ENCODE measurements at regions not wholly inside any gene's neighbourhood (a gene's known extent, or its start where the extent isn't known, plus 50 kb on each side); places are given as distances from the start of the nearest gene placed in this dataset.
A peak's percentile ranks its signal among the peaks of the same experiment; 100 is the strongest.
"Not testable (repeated sequence)": the region's sequence is repeated elsewhere in the genome, so short reads cannot be mapped to it uniquely, and the experiment has no call there.

DNA sequence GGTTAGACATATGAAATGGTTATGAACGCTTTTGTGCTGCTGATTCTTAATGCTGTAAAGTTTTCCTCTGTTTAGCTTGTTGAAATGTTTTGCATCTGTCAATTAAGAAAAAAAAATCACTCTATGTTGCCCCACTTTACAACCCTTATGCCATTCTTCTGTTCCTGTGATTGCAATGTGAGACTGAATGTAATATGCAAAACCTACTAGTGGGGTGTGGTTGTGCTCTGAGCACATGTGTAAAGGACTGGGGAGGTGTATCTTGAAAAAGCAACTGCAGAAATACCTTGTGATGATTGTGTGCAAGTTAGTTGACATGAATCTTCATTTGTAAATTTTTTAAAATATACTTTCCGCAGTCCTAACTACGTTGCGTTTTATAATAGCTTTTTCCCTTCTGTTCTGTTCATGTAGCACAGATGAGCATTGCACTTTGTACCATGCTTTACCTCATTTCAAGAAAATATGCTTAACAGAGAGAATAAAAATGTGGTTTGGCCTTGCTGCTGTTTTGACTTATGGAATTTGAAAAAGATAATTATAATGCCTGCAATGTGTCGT is 357.0 kb upstream of the PIK3R1 start:
- TF ChIP-seq, protein P1, sequence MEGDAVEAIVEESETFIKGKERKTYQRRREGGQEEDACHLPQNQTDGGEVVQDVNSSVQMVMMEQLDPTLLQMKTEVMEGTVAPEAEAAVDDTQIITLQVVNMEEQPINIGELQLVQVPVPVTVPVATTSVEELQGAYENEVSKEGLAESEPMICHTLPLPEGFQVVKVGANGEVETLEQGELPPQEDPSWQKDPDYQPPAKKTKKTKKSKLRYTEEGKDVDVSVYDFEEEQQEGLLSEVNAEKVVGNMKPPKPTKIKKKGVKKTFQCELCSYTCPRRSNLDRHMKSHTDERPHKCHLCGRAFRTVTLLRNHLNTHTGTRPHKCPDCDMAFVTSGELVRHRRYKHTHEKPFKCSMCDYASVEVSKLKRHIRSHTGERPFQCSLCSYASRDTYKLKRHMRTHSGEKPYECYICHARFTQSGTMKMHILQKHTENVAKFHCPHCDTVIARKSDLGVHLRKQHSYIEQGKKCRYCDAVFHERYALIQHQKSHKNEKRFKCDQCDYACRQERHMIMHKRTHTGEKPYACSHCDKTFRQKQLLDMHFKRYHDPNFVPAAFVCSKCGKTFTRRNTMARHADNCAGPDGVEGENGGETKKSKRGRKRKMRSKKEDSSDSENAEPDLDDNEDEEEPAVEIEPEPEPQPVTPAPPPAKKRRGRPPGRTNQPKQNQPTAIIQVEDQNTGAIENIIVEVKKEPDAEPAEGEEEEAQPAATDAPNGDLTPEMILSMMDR (IDR thresholded peaks at IDR 0.05; ENCODE audit: low read depth, low read length), result no peak
- no peak for DNase-seq (ENCODE audit: extremely low read depth, low read depth)

DNA sequence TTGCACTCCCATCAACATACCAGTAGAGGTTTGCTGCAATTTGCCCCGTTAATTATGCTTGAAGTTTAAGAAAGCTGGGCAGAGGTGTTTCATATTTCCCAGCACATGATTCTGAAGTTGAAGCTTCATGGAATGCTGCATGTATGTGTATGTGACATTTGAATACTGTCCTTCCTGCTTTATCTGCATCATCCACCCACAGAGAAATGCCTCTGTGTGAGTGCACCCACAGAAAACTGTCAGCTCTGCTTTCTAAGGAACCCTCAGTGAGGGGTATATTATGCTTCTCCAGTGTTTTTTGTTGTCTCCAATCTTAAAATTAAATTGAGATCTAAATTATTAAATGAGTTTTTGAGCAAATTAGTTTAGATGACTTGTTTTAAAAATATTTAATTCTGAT is 358.1 kb upstream of the PIK3R1 start:
- DNase-seq (ENCODE audit: extremely low read depth, low read depth), result no peak
- TF ChIP-seq, protein P1 (IDR thresholded peaks at IDR 0.05; ENCODE audit: low read depth, low read length), result no peak

DNA sequence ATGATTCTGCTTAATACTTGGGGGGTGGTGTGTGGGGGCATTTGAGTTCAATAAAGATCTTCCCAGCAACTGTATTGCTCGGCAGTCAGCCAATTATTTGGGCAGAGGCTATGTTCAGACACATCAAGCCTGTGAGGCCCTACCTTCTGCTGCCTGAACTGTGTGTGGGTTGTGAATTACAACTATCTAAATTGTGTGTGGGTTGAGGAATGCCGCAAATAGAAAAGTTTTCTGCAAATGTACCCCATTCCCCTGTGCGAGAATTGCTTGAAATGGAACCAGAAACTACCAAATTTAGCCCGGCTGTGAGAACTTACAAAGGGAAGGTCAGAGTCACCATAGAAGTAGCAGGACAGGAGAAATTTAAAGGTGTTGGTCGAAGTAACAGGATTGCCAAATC is 360.0 kb upstream of the PIK3R1 start:
- DNase-seq (ENCODE audit: extremely low read depth, low read depth), result no peak
- TF ChIP-seq, protein P1 (IDR thresholded peaks at IDR 0.05; ENCODE audit: low read depth, low read length), result no peak

DNA sequence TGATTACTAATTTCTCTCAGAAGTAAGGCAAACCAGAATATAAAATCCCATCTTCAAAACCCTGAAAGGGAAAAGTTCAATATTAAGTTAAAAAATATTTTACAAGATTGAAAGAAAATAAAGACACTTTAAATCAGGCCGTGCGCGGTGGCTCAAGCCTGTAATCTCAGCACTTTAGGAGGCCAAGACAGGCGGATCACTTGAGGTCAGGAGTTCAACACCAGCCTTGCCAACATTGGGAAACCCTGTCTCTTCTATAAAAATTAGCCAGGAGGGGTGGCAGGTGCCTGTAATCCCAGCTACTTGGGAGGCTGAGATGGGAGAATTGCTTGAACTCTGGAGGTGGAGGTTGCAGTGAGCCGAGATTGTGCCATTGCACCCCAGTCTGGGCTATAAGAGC is 364.6 kb upstream of the PIK3R1 start:
- DNase-seq (ENCODE audit: extremely low read depth, low read depth), result not testable (repeated sequence)

DNA sequence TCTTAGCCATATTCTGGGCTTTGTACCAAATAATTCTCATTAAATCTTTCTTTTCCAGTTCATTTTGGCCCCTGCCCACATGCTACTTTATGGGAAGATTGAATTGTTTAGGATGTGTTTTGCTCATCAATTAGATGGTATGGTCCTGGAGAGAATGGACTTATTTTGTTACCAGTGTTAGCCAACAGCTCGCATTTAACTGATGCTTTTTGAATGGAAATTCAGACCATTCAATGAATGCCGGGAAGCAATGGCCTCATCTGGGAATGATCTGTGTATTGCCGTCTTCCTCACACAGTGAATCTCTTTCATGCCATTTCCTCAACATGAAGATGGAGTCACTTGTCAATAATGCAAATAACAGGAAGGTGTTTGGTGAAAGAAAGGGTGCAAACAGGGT is 370.6 kb upstream of the PIK3R1 start:
- DNase-seq (ENCODE audit: extremely low read depth, low read depth), result no peak
- TF ChIP-seq, protein P1 (IDR thresholded peaks at IDR 0.05; ENCODE audit: low read depth, low read length), result no peak

DNA sequence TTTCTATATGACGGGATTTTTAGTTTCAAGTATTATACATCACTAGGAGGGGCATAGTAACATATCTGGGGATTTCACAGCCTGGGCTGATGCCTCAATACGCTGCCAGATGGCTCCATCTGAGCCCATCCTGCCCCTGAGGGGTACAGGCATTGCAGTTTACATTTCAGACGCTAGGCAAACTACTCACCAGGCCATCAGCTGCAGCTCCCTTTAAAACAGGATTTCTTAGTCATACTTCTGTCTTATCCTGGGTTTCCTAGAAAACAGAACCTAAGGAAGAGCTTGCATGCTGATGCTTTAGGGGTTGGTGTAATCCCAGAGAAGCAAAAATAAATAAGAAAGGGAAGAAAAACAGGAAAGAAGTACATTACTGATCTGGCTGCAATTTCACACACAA is 372.8 kb upstream of the PIK3R1 start:
- TF ChIP-seq, protein P1 (IDR thresholded peaks at IDR 0.05; ENCODE audit: low read depth, low read length), result peak; percentile 10
- no peak for DNase-seq (ENCODE audit: extremely low read depth, low read depth)

DNA sequence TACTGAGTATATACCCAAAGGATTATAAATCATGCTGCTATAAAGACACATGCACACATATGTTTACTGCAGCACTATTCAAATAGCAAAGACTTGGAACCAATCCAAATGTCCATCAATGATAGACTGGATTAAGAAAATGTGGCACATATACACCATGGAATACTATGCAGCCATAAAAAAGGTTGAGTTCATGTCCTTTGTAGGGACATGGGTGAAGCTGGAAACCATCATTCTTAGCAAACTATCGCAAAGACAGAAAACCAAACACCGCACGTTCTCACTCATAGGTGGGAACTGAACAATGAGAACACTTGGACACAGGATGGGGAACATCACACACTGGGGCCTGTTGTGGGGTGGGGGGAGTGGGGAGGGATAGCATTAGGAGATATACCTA is 378.3 kb upstream of the PIK3R1 start:
- not testable (repeated sequence) for DNase-seq (ENCODE audit: extremely low read depth, low read depth)

DNA sequence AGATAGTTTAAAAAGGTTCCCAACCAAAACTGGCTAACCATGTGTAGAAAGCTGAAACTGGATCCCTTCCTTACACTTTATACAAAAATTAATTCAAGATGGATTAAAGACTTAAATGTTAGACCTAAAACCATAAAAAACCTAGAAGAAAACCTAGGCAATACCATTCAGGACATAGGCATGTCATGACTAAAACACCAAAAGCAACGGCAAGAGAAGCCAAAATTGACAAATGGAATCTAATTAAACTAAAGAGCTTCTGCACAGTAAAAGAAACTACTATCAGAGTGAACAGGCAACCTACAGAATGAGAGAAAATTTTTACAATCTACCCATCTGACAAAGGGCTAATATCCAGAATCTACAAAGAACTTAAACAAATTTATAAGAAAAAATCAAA is 379.1 kb upstream of the PIK3R1 start:
- DNase-seq (ENCODE audit: extremely low read depth, low read depth), result not testable (repeated sequence)

DNA sequence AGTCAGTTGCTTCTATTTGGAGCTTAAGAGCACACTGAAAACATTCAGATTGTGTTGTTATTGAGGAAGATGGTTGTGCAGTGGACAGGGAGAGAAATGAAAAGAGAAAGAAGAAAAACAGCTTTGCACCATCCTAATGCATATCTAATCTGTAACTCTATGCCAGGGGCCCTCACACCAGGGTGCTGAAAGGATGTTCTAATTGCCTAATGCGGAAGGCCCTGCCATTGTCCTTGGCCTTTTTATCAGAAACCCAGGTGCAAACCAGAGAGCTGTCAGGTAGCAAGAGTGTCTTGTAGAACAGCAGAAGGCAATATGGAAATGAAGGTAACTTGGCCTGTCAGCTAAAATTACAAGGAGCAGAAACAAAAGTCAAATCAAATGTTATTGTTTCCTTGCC is 384.5 kb upstream of the PIK3R1 start:
- DNase-seq (ENCODE audit: extremely low read depth, low read depth), result no peak
- TF ChIP-seq, protein P1 (IDR thresholded peaks at IDR 0.05; ENCODE audit: low read depth, low read length), result no peak

All from AG09319 (cell line).